ENCODE measurements at regions not wholly inside any gene's neighbourhood (a gene's known extent, or its start where the extent isn't known, plus 50 kb on each side); places are given as distances from the start of the nearest gene placed in this dataset.

DNA sequence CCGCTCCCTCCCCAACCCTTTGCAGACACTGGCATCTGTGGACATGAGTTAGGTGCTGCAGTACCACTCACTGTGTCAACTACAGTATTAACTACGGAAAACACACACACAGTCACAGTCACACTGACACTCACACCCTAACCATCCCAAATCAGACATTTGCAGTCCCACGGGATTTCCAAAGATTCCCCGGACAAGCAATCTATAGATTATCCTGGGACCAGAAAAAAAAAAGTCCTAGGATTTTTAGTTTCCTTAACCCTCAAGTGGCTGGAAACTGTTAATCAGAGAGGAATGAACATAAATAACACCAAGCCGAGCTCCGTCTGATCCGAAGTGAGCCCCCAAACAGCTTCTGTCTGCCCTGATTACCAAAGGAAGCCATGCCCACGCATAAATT, 81.9 kb upstream of the DHRSX start:
- TF ChIP-seq NFYB (IDR thresholded peaks at IDR 0.05; ENCODE audit: insufficient read depth, low read depth, low read length) = no peak
- TF ChIP-seq ESRRA (IDR thresholded peaks at IDR 0.05; ENCODE audit: low read length) = no peak

Measured in GM12878 (cell line).